NCI-H524 (cell line): ENCODE measurements at regions not wholly inside any gene's neighbourhood (a gene's known extent, or its start where the extent isn't known, plus 50 kb on each side); places are given as distances from the start of the nearest gene placed in this dataset.

Experiments
- DNase-seq, 2 experiments: peaks; one replicate each; lab custom pipeline; 2025; lab: John Stamatoyannopoulos, UW

DNA sequence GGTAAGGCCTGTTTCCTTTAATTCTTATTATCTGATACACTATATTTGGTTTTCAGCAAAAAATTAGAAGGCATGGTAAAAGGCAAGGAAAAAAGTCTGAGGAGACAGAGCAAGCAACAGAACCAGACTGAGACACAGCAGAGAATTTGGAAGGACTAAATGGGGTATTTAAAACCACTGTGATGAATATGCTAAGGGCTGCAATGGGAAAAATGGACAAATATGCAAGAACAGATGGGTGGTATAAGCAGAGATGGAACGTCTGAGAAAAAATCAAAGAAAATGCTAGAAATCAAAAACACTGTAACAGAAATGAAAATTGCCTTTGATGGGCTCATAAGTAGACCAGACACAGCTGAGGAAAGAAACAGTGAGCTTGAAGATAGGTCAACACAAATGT, 50.8 kb upstream of the NSMCE3 start:
- DNase-seq: no peak

- no peak for DNase-seq
Measured at GRCh38 chr15:29319823-29320222, 50.2 kb upstream of the NSMCE3 start.
